ENCODE measurements at regions not wholly inside any gene's neighbourhood (a gene's known extent, or its start where the extent isn't known, plus 50 kb on each side); places are given as distances from the start of the nearest gene placed in this dataset.

- no peak for TF ChIP-seq EZH2 (IDR thresholded peaks at IDR 0.05; ENCODE audit: borderline replicate concordance, low read depth, low read length, poor library complexity, severe bottlenecking)
- TF ChIP-seq CTCF (conservative IDR thresholded peaks at IDR 0.05; ENCODE audit: low read depth, low read length): no peak
Observed at GRCh38 chr1:239682960-239683359, 296.6 kb downstream of the CHRM3 start.
